ENCODE measurements at regions not wholly inside any gene's neighbourhood (a gene's known extent, or its start where the extent isn't known, plus 50 kb on each side); places are given as distances from the start of the nearest gene placed in this dataset.

GRCh38 chr9:107161338-107161737, 121.7 kb upstream of the RAD23B start:
- Mint-ChIP-seq H3K4me1 (no peaks in the 10 kb centered on the region), H3K36me3 (ENCODE audit: low read depth) (no peaks in the 10 kb centered on the region), H3K27me3 (peaks cover 2% of the 10 kb centered on the region), H3K27ac (no peak overlapping the region), H3K9me3 (no peaks in the 10 kb centered on the region), H3K4me3 (no peak overlapping the region)
- intact Hi-C loops (cut with micrococcal nuclease) = no loop called here
- no peak for DNase-seq

- no peaks in the 10 kb centered on the region for H3K36me3 Mint-ChIP-seq (ENCODE audit: low read depth)
- no peak overlapping the region for H3K4me3 Mint-ChIP-seq
- intact Hi-C loops (cut with micrococcal nuclease) = no loop called here
- no peak overlapping the region for H3K27ac Mint-ChIP-seq
- H3K27me3 Mint-ChIP-seq = peaks cover 2% of the 10 kb centered on the region
- no peaks in the 10 kb centered on the region for H3K4me1 Mint-ChIP-seq
- DNase-seq = no peak
- H3K9me3 Mint-ChIP-seq = no peaks in the 10 kb centered on the region
These were observed 119.7 kb upstream of the RAD23B start for GRCh38 chr9:107163370-107163769.

- peaks cover 2% of the 10 kb centered on the region for H3K27me3 Mint-ChIP-seq
- no peak overlapping the region for H3K4me3 Mint-ChIP-seq
- no peaks in the 10 kb centered on the region for H3K36me3 Mint-ChIP-seq (ENCODE audit: low read depth)
- intact Hi-C loops (cut with micrococcal nuclease) = loop anchor here (5.0 kb wide), 2 partner anchors 113 to 173 kb away; partner anchors contain the start of gene RAD23B
- no peaks in the 10 kb centered on the region for H3K9me3 Mint-ChIP-seq
- no peak for DNase-seq
- H3K27ac Mint-ChIP-seq = no peak overlapping the region
- H3K4me1 Mint-ChIP-seq = peaks cover 9% of the 10 kb centered on the region
These were observed 113.3 kb upstream of the RAD23B start for GRCh38 chr9:107169796-107170195.

GRCh38 chr9:107170801-107171200, 112.3 kb upstream of the RAD23B start:
- peaks cover 9% of the 10 kb centered on the region for H3K4me1 Mint-ChIP-seq
- no peak overlapping the region for H3K27ac Mint-ChIP-seq
- H3K9me3 Mint-ChIP-seq = no peaks in the 10 kb centered on the region
- intact Hi-C loops (cut with micrococcal nuclease) = loop anchor here (5.0 kb wide), 2 partner anchors 112 to 172 kb away; partner anchors contain the start of gene RAD23B
- no peak overlapping the region for H3K4me3 Mint-ChIP-seq
- no peak for DNase-seq
- no peaks in the 10 kb centered on the region for H3K36me3 Mint-ChIP-seq (ENCODE audit: low read depth)
- H3K27me3 Mint-ChIP-seq = peaks cover 2% of the 10 kb centered on the region

GRCh38 chr9:107172160-107172978, 110.7 kb upstream of the RAD23B start:
- Mint-ChIP-seq H3K27ac (peak overlapping the region; percentile 54), H3K36me3 (ENCODE audit: low read depth) (no peaks in the 10 kb centered on the region), H3K4me3 (no peak overlapping the region), H3K4me1 (peaks cover 9% of the 10 kb centered on the region), H3K9me3 (no peaks in the 10 kb centered on the region), H3K27me3 (no peaks in the 10 kb centered on the region)
- DNase-seq = peak; percentile 89
- intact Hi-C loops (cut with micrococcal nuclease) = loop anchor here (5.0 kb wide), 2 partner anchors 110 to 170 kb away; partner anchors contain the start of gene RAD23B

- no peak for DNase-seq
- Mint-ChIP-seq H3K36me3 (ENCODE audit: low read depth) (no peaks in the 10 kb centered on the region), H3K4me1 (peaks cover 9% of the 10 kb centered on the region), H3K9me3 (no peaks in the 10 kb centered on the region), H3K27ac (peak overlapping the region; percentile 54), H3K27me3 (no peaks in the 10 kb centered on the region), H3K4me3 (no peak overlapping the region)
- intact Hi-C loops (cut with micrococcal nuclease) = loop anchor here (1.0 to 5.0 kb wide), 4 partner anchors 40 to 169 kb away; partner anchors contain the start of gene RAD23B
These were observed 110.1 kb upstream of the RAD23B start for GRCh38 chr9:107172979-107173347.

- H3K4me3 Mint-ChIP-seq = no peak overlapping the region
- H3K27ac Mint-ChIP-seq = peak overlapping the region; percentile 7
- intact Hi-C loops (cut with micrococcal nuclease) = loop anchor here (1.0 to 5.0 kb wide), 4 partner anchors 40 to 169 kb away; partner anchors contain the start of gene RAD23B
- H3K9me3 Mint-ChIP-seq = no peaks in the 10 kb centered on the region
- peaks cover 9% of the 10 kb centered on the region for H3K4me1 Mint-ChIP-seq
- DNase-seq = no peak
- H3K27me3 Mint-ChIP-seq = no peaks in the 10 kb centered on the region
- no peaks in the 10 kb centered on the region for H3K36me3 Mint-ChIP-seq (ENCODE audit: low read depth)
These were observed 109.5 kb upstream of the RAD23B start for GRCh38 chr9:107173422-107174180.

GRCh38 chr9:107174441-107174840, 108.6 kb upstream of the RAD23B start:
- H3K27ac Mint-ChIP-seq = peak overlapping the region; percentile 62
- H3K36me3 Mint-ChIP-seq (ENCODE audit: low read depth) = no peaks in the 10 kb centered on the region
- no peak for DNase-seq
- H3K4me1 Mint-ChIP-seq = peaks cover 9% of the 10 kb centered on the region
- intact Hi-C loops (cut with micrococcal nuclease) = loop anchor here (5.0 kb wide), 2 partner anchors 108 to 168 kb away; partner anchors contain the start of gene RAD23B
- H3K9me3 Mint-ChIP-seq = no peaks in the 10 kb centered on the region
- H3K27me3 Mint-ChIP-seq = peaks cover 4% of the 10 kb centered on the region
- no peak overlapping the region for H3K4me3 Mint-ChIP-seq

GRCh38 chr9:107175041-107175440, 108.0 kb upstream of the RAD23B start:
- Mint-ChIP-seq H3K9me3 (no peaks in the 10 kb centered on the region), H3K4me3 (no peak overlapping the region), H3K27ac (no peak overlapping the region), H3K36me3 (ENCODE audit: low read depth) (no peaks in the 10 kb centered on the region), H3K4me1 (peaks cover 9% of the 10 kb centered on the region), H3K27me3 (peaks cover 6% of the 10 kb centered on the region)
- no peak for DNase-seq
- intact Hi-C loops (cut with micrococcal nuclease) = no loop called here

- Mint-ChIP-seq H3K36me3 (ENCODE audit: low read depth) (no peaks in the 10 kb centered on the region), H3K27ac (no peak overlapping the region), H3K4me3 (no peak overlapping the region), H3K4me1 (peaks cover 9% of the 10 kb centered on the region), H3K9me3 (no peaks in the 10 kb centered on the region), H3K27me3 (peaks cover 6% of the 10 kb centered on the region)
- intact Hi-C loops (cut with micrococcal nuclease) = no loop called here
- no peak for DNase-seq
These were observed 107.2 kb upstream of the RAD23B start for GRCh38 chr9:107175816-107176435.

- H3K36me3 Mint-ChIP-seq (ENCODE audit: low read depth) = no peaks in the 10 kb centered on the region
- intact Hi-C loops (cut with micrococcal nuclease) = no loop called here
- no peaks in the 10 kb centered on the region for H3K9me3 Mint-ChIP-seq
These were observed 106.5 kb upstream of the RAD23B start for GRCh38 chr9:107176436-107177151.

GRCh38 chr9:107177243-107177839, 105.7 kb upstream of the RAD23B start:
- intact Hi-C loops (cut with micrococcal nuclease) = no loop called here
- DNase-seq = no peak
- Mint-ChIP-seq H3K36me3 (ENCODE audit: low read depth) (no peaks in the 10 kb centered on the region), H3K9me3 (peaks cover 3% of the 10 kb centered on the region), H3K27ac (no peak overlapping the region), H3K4me3 (no peak overlapping the region), H3K4me1 (peaks cover 9% of the 10 kb centered on the region), H3K27me3 (peaks cover 12% of the 10 kb centered on the region)

More at GRCh38 chr9:107176436-107177151, 106.5 kb upstream of the RAD23B start:
- peaks cover 9% of the 10 kb centered on the region for H3K27me3 Mint-ChIP-seq
- peaks cover 9% of the 10 kb centered on the region for H3K4me1 Mint-ChIP-seq
- no peak for DNase-seq
- H3K27ac Mint-ChIP-seq = no peak overlapping the region
- no peak overlapping the region for H3K4me3 Mint-ChIP-seq

GRCh38 chr9:107177857-107178256, 105.2 kb upstream of the RAD23B start:
- DNase-seq = no peak
- peaks cover 7% of the 10 kb centered on the region for H3K4me1 Mint-ChIP-seq
- H3K27me3 Mint-ChIP-seq = peaks cover 14% of the 10 kb centered on the region
- no peaks in the 10 kb centered on the region for H3K36me3 Mint-ChIP-seq (ENCODE audit: low read depth)
- no peak overlapping the region for H3K4me3 Mint-ChIP-seq
- intact Hi-C loops (cut with micrococcal nuclease) = no loop called here
- H3K27ac Mint-ChIP-seq = no peak overlapping the region
- peaks cover 4% of the 10 kb centered on the region for H3K9me3 Mint-ChIP-seq

Measured in activated CD4-positive, alpha-beta T cell treated with anti-CD3 and anti-CD28 coated beads, Interleukin-2, amount 10 ng/mL, durations not matched to agents 24 days and 14 days (primary cell).